ENCODE measurements at regions not wholly inside any gene's neighbourhood (a gene's known extent, or its start where the extent isn't known, plus 50 kb on each side); places are given as distances from the start of the nearest gene placed in this dataset.
"Not testable (repeated sequence)": the region's sequence is repeated elsewhere in the genome, so short reads cannot be mapped to it uniquely, and the experiment has no call there.

- TF ChIP-seq, protein P1, sequence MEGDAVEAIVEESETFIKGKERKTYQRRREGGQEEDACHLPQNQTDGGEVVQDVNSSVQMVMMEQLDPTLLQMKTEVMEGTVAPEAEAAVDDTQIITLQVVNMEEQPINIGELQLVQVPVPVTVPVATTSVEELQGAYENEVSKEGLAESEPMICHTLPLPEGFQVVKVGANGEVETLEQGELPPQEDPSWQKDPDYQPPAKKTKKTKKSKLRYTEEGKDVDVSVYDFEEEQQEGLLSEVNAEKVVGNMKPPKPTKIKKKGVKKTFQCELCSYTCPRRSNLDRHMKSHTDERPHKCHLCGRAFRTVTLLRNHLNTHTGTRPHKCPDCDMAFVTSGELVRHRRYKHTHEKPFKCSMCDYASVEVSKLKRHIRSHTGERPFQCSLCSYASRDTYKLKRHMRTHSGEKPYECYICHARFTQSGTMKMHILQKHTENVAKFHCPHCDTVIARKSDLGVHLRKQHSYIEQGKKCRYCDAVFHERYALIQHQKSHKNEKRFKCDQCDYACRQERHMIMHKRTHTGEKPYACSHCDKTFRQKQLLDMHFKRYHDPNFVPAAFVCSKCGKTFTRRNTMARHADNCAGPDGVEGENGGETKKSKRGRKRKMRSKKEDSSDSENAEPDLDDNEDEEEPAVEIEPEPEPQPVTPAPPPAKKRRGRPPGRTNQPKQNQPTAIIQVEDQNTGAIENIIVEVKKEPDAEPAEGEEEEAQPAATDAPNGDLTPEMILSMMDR (IDR thresholded peaks at IDR 0.05) = not testable (repeated sequence)
- not testable (repeated sequence) for TF ChIP-seq POLR2AphosphoS5, EP300 (IDR thresholded peaks at IDR 0.05)
These were observed 52.7 kb downstream of the BEX3 start for GRCh38 chrX:103429026-103429425.
